Large intestine (tissue), 3 donors: ENCODE measurements at regions not wholly inside any gene's neighbourhood (a gene's known extent, or its start where the extent isn't known, plus 50 kb on each side); places are given as distances from the start of the nearest gene placed in this dataset.
"Not testable (repeated sequence)": the region's sequence is repeated elsewhere in the genome, so short reads cannot be mapped to it uniquely, and the experiment has no call there.

Source experiments
- DNase-seq, 2 donors: peaks; one replicate each; pipeline versions ENCODE4 v3.0.0 to v3.0.0-alpha.2; 2013
- H3K27ac ChIP-seq: one replicate; pipeline ENCODE4 v1.5.1; 2013; ENCODE audit warnings: low read length
- H3K27me3 ChIP-seq: 2 replicates; pipeline ENCODE4 v1.6.1; 2013; ENCODE audit warnings: low read length; ENCODE audit not compliant: control insufficient read depth, insufficient read depth
- H3K36me3 ChIP-seq: 2 replicates; pipeline ENCODE4 v1.6.1; 2013; ENCODE audit warnings: low read length; ENCODE audit not compliant: control insufficient read depth, insufficient read depth
- H3K4me1 ChIP-seq: one replicate; pipeline ENCODE4 v1.6.1; 2013; ENCODE audit warnings: low read length; ENCODE audit not compliant: control insufficient read depth, insufficient read depth
- H3K4me3 ChIP-seq: one replicate; pipeline ENCODE4 v1.5.1; 2013; ENCODE audit warnings: low read length
- H3K9me3 ChIP-seq: one replicate; pipeline ENCODE4 v1.6.1; 2013; ENCODE audit warnings: mild to moderate bottlenecking, low read depth, low read length, moderate library complexity; ENCODE audit not compliant: control insufficient read depth
- WGBS: methylation state at CpG from one replicate; pipeline ENCODE4 v1.1.5; 2013; ENCODE audit warnings: low lambda C conversion rate; ENCODE audit not compliant: insufficient coverage; 5-methylcytosine and 5-hydroxymethylcytosine counted together

DNA sequence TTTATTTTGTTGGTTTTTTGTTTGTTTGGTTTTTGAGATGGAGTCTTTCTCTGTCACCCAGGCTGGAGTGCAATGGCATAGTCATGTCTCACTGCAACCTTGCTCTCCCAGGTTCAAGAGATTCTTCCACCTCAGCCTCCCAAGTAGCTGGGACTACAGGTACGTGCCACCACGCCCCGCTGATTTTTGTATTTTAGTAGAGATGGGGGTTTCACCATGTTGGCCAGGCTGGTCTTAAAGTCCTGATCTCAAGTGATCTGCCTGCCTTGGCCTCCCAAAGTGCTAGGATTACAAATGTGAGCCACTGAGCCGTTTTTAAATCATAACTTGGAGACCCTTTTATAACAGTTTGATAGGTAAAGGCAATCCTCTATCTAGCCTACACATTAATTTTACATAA, 95.9 kb upstream of the MIR17HG start:
- WGBS: 80% methylated on average over 1 of the region's 4 CpGs
- H3K36me3 ChIP-seq, H3K27ac ChIP-seq, H3K9me3 ChIP-seq, H3K4me3 ChIP-seq, H3K27me3 ChIP-seq, H3K4me1 ChIP-seq, DNase-seq: not testable (repeated sequence)

GRCh38 chr13:91264484-91264883, 83.0 kb upstream of the MIR17HG start:
- Histone ChIP-seq H3K9me3 (peaks cover 2% of the 10 kb centered on the region), H3K27me3 (no peaks in the 10 kb centered on the region), H3K4me3 (no peak overlapping the region), H3K4me1 (no peaks in the 10 kb centered on the region), H3K27ac (no peak overlapping the region), H3K36me3 (no peaks in the 10 kb centered on the region)
- WGBS: 83% methylated on average over 1 of the region's 2 CpGs
- no peak for DNase-seq

- H3K27ac ChIP-seq: no peak overlapping the region
- no peaks in the 10 kb centered on the region for H3K27me3 ChIP-seq
- DNase-seq: no peak
- H3K4me1 ChIP-seq: no peaks in the 10 kb centered on the region
- no peak overlapping the region for H3K4me3 ChIP-seq
- H3K36me3 ChIP-seq: no peaks in the 10 kb centered on the region
- H3K9me3 ChIP-seq: peaks cover 2% of the 10 kb centered on the region
- WGBS: 100% methylated on average over 1 of the region's 1 CpG
Observed at GRCh38 chr13:91269237-91269636, 78.2 kb upstream of the MIR17HG start.

DNA sequence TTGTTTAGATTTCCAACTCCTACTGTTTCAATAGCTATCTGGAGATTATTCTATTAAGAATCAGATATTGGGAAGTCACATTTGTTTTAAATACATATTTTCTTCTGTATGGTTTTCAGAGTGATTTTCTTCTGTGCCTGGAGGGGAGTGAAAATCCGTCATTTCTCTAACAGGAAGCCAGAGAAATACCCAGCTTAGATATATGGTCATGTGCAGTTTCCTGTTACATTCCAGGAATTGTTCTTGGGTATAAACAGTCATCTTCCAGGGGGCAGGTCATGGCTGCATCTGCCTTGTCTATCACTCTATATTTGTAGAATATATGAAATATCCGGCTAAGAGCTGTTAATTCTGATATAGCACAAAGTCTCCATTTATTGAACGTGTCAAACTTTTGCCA, 77.5 kb upstream of the MIR17HG start:
- H3K27ac ChIP-seq: no peak overlapping the region
- H3K4me3 ChIP-seq: no peak overlapping the region
- no peak for DNase-seq
- H3K36me3 ChIP-seq: no peaks in the 10 kb centered on the region
- no peaks in the 10 kb centered on the region for H3K27me3 ChIP-seq
- H3K9me3 ChIP-seq: no peaks in the 10 kb centered on the region
- no peaks in the 10 kb centered on the region for H3K4me1 ChIP-seq
- WGBS: no CpG with 5 or more reads among the region's 3 CpGs

DNA sequence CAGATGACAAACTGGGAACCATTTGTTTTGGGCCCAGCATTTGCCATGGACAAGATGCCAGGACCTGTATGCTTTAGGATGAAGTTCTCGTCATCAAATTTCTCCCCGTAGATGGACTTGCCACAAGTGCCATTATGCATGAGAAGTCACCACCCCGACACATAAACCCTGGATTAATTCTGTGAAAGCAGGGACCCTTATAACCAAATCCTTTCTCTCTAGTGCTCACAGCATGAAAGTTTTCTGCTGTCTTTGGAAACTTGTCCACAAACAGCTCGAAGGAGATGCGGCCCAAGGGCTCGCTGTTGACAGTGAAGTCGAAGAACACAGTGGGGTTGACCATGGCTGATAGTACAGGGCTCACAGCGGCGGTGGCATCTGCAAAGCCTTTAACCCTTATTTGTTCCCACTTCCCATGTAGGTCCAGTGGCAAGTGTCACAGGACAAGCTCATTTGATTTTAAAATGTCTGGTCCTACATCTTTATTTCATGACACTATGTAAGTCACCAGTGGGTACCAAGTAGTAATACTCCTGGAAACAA, 75.2 kb upstream of the MIR17HG start:
- Histone ChIP-seq H3K27me3 (no peaks in the 10 kb centered on the region), H3K9me3 (no peaks in the 10 kb centered on the region), H3K4me1 (no peaks in the 10 kb centered on the region), H3K27ac (no peak overlapping the region), H3K4me3 (no peak overlapping the region), H3K36me3 (no peaks in the 10 kb centered on the region)
- WGBS: no CpG with 5 or more reads among the region's 9 CpGs
- no peak for DNase-seq

DNA sequence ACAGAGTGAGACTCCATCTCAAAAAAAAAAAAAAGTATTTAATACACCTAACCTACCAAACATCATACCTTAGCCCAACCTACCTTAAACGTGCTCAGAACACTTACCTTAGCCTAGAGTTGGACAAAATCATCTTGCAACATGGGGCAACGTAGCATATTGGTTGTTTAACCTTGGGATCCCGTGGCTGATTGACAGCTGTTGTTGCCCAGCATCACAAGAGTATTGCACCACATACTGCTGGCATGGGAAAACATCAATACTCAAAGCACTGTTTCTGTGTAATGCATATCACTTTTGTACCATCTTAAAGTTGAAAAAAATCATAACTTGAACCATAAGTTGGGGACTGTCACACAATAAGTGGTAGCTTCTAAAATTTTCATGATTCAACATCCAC, 73.8 kb upstream of the MIR17HG start:
- no peaks in the 10 kb centered on the region for H3K4me1 ChIP-seq
- no peaks in the 10 kb centered on the region for H3K36me3 ChIP-seq
- no CpG with 5 or more reads among the region's 3 CpGs for WGBS
- DNase-seq: no peak
- H3K27ac ChIP-seq: no peak overlapping the region
- H3K9me3 ChIP-seq: no peaks in the 10 kb centered on the region
- H3K4me3 ChIP-seq: no peak overlapping the region
- no peaks in the 10 kb centered on the region for H3K27me3 ChIP-seq

DNA sequence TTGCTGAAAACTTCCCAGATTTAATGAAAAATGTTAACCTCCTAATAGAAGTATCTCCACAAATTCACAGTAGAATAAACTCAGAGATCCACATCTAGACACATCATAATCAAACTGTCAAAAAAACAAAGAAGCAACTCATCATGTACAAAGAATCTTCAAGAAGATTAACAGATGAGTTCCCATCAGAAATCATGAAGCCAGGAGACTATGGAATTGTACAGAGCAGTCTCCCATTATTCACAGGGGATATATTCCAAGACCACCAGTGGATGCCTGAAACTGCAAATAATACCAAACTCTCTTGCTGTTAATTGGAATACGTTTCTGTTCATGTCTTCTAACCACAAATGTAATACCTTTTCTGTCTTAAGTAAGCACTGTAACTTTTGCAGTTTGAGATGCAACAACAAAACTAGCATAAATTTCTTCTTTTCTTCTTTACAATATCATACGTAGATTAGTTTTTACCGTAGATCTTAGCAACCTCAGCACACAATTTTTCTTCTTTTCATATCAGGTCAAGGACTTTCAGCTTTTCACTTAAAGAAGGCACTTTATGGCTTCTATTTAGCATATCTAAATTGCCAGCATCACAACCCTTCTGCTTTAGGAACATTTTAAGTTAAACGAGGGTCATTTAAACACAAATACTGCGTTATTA, 70.3 kb upstream of the MIR17HG start:
- DNase-seq: no peak
- Histone ChIP-seq H3K36me3 (no peaks in the 10 kb centered on the region), H3K27ac (no peak overlapping the region), H3K4me3 (no peak overlapping the region), H3K27me3 (no peaks in the 10 kb centered on the region), H3K4me1 (no peaks in the 10 kb centered on the region), H3K9me3 (no peaks in the 10 kb centered on the region)
- 89% methylated on average over 4 of the region's 5 CpGs for WGBS

GRCh38 chr13:91278291-91278690, 69.2 kb upstream of the MIR17HG start:
- Histone ChIP-seq H3K27ac (no peak overlapping the region), H3K4me3 (no peak overlapping the region), H3K4me1 (no peaks in the 10 kb centered on the region), H3K9me3 (no peaks in the 10 kb centered on the region), H3K27me3 (no peaks in the 10 kb centered on the region), H3K36me3 (no peaks in the 10 kb centered on the region)
- no peak for DNase-seq
- no CpG with 5 or more reads among the region's 3 CpGs for WGBS

- no CpG with 5 or more reads among the region's 2 CpGs for WGBS
- no peaks in the 10 kb centered on the region for H3K27me3 ChIP-seq
- H3K27ac ChIP-seq: no peak overlapping the region
- no peaks in the 10 kb centered on the region for H3K36me3 ChIP-seq
- no peaks in the 10 kb centered on the region for H3K4me1 ChIP-seq
- H3K9me3 ChIP-seq: no peaks in the 10 kb centered on the region
- no peak overlapping the region for H3K4me3 ChIP-seq
- no peak for DNase-seq
Observed at GRCh38 chr13:91278888-91279287, 68.6 kb upstream of the MIR17HG start.

- no CpG with 5 or more reads among the region's 2 CpGs for WGBS
Observed at GRCh38 chr13:91280801-91281200, 66.7 kb upstream of the MIR17HG start.

GRCh38 chr13:91284335-91284734, 63.2 kb upstream of the MIR17HG start:
- no peaks in the 10 kb centered on the region for H3K36me3 ChIP-seq
- no peak overlapping the region for H3K27ac ChIP-seq
- no CpG with 5 or more reads among the region's 10 CpGs for WGBS
- no peak overlapping the region for H3K4me3 ChIP-seq
- no peaks in the 10 kb centered on the region for H3K27me3 ChIP-seq
- no peaks in the 10 kb centered on the region for H3K9me3 ChIP-seq
- no peaks in the 10 kb centered on the region for H3K4me1 ChIP-seq
- no peak for DNase-seq

More at GRCh38 chr13:91280801-91281200, 66.7 kb upstream of the MIR17HG start:
- H3K4me3 ChIP-seq: no peak overlapping the region
- no peak for DNase-seq
- no peaks in the 10 kb centered on the region for H3K27me3 ChIP-seq
- H3K4me1 ChIP-seq: no peaks in the 10 kb centered on the region
- no peaks in the 10 kb centered on the region for H3K36me3 ChIP-seq
- H3K27ac ChIP-seq: no peak overlapping the region
- no peaks in the 10 kb centered on the region for H3K9me3 ChIP-seq
